ENCODE measurements at regions not wholly inside any gene's neighbourhood (a gene's known extent, or its start where the extent isn't known, plus 50 kb on each side); places are given as distances from the start of the nearest gene placed in this dataset.

DNA sequence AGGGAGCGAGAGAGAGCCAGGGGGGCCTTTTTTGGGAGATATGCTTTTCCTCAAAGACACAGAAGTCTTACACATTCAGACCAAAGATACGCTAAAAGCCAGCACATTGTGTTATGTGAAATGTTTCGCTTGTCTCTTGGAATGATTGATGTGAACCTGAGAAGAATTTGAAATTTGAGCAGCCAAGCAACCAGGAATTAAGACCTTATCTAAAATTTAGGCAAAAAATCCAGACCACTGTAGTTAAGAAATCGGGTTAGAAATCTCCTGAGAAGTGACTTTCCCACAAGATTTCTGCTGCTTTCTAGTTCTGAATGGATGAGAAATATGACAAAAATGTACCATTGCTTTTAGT is 223.2 kb upstream of the GMDS start:
- no peak for DNase-seq (ENCODE audit: low read depth in 2 of 2, low spot score in 1 of 2)

DNA sequence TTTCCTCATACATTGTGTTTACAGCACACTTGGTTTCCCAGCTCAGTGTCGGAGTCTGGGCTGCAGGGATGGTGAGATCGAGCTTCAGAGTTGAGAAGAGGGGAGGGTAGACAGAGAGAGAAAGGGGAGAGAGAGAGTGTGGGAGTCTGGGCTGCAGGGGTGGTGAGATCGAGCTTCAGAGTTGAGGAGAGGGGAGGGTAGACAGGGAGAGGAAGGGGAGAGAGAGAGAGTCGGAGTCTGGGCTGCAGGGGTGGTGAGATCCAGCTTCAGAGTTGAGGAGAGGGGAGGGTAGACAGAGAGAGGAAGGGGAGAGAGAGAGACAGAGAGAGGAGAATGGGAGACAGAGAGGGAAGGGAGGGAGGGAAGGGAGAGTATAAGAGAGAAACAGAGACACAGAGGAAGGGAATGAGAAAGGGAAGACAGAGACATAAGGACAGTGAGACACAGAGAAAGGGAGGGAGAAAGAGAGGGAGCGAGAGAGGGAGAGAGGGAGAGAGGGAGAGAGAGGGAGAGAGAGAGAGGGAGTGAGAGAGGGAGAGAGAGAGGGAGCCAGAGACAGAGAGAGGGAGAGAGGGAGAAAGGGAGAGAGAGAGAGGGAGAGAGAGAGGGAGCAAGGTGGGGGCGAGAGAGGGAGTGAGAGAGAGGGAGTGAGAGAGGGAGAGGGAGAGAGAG is 222.7 kb upstream of the GMDS start:
- no peak for DNase-seq (ENCODE audit: low read depth in 2 of 2, low spot score in 1 of 2)

DNA sequence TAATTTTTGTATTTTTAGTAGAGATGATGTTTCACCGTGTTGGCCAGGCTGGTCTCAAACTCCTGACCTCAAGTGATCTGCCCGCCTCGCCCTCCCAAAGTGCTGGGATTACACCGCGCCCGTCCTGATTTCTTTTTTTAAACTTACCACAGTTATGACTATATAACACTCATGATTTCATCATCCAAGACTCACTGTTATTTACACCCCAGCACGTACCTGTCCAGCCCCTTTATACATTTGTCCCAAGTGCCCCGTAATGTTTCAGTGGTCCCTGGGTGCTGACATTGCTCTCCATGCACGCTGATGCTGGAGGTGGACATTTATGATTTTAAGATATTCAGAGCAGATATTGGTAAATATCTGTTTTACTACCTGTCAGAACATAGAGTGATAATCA is 219.9 kb upstream of the GMDS start:
- no peak for DNase-seq (ENCODE audit: low read depth in 2 of 2, low spot score in 1 of 2)

DNA sequence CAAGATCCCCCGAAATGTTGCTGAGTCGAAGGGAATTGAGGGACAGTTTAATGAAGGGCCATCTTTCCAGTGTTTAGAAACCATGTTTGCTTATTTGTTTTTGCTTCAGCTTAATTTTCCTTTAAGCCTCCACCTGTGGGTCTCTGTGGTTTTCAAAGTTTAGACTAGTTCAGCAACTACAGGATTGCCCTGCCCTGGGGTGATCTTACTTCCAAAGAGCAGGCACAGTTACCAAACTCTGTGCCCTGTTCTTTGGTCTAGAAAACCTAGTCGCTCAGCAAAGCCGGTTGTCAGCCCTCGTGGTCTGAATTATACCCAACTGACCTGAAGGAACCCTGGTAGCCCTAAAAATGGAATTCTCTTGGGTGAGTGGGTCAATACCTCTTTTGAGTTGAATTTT is 219.2 kb upstream of the GMDS start:
- no peak for DNase-seq (ENCODE audit: low read depth in 2 of 2, low spot score in 1 of 2)

DNA sequence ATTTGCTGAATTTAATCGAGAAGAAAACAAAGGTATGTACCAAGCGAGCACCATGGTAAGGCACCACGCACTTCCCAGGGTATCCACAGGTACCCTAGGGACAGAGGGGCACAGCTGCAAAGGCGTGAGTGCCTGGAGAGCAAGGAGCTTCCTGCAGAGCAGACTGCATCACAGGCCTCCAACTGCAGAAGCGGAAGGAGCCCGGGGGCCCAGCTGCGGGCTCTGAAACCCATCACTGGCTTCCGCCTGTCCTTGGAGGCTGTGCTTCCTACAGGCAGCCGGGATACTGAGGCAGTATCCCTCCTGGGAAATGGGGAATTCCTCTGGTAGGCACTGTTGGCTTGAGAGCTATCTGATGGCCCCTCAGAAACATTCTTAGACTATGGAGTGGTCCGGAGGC is 217.4 kb upstream of the GMDS start:
- no peak for DNase-seq (ENCODE audit: low read depth in 2 of 2, low spot score in 1 of 2)

DNA sequence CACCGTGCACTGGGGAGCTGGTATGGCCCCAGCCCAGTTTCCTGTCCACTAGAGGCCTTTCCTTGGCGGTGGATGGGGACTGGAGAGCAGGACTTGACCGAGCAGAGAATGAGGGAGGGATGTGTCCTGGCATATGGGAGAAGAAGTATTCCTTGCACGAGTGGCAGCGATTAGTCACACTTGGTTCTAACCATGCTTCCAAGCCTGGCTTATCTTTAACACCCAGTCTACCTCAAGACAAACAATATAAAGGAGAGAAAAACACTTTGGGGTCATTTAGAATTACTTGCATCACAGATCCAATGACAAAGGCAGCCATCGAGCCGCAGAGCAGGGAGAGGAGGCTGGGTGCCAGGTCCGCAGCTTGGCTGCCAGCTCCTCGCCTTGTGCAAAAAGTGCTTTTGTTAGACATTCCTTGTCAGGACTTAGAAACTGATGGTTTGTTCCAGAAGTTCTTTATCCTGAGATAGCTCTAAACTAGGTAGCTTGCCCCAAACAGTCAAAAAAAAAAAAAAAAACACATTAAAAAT is 214.9 kb upstream of the GMDS start:
- no peak for DNase-seq (ENCODE audit: low read depth in 2 of 2, low spot score in 1 of 2)

DNA sequence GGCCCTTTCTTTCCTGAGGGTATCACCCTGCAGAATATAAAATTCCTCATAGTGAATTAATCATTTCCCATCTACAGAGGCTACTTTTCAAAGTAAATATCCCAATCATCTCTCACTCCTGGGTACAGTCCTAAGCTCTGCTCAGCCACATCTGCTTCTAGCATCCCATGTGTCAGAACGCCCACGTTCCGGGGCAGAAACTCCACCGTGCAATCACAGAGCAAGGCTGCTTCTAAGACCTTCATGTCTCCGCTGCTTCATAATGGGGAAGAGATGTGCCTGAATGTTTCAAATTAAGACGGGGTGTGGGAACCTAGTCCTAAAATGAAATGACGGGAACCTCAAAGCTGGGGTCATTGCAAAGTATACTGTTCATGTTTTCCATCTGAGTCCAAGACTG is 208.8 kb upstream of the GMDS start:
- DNase-seq (ENCODE audit: low read depth in 2 of 2, low spot score in 1 of 2) = no peak

DNA sequence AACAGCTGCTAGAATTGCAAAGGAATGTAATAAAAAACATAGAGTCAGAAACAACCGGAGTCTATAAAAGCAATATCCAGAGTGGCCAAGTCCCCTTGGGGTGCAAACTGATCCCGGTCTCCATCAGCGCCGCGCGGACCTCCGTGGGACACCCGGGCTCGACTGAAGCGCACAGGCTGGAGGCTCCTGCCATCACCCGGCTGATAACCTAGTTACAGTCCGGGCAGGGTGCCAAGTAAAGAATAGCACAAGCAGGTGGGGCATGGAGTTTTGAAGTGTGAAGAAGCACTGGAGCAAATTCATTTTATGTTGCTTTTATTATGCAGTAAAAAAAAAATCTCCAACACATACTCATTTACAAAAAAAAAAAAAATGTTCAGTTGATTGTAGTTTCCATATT is 205.1 kb upstream of the GMDS start:
- no peak for DNase-seq (ENCODE audit: low read depth in 2 of 2, low spot score in 1 of 2)

DNA sequence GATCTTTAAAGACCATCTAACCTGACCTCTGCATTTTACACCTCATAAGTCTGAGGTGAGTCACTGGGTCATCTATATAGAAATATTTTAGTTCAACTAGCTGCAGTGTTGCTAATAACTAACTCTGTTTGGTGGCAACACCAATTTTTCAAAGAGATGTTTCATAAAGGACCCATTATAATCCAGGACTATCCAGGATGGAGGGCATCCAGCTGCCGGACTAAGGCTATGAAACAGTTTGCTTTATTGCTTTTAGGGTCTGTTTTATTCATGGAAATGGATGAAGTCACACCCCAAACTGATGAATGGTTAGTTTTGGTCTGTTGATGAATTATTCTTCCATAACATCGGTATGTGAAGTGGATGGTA is 204.2 kb upstream of the GMDS start:
- no peak for DNase-seq (ENCODE audit: low read depth in 2 of 2, low spot score in 1 of 2)

DNA sequence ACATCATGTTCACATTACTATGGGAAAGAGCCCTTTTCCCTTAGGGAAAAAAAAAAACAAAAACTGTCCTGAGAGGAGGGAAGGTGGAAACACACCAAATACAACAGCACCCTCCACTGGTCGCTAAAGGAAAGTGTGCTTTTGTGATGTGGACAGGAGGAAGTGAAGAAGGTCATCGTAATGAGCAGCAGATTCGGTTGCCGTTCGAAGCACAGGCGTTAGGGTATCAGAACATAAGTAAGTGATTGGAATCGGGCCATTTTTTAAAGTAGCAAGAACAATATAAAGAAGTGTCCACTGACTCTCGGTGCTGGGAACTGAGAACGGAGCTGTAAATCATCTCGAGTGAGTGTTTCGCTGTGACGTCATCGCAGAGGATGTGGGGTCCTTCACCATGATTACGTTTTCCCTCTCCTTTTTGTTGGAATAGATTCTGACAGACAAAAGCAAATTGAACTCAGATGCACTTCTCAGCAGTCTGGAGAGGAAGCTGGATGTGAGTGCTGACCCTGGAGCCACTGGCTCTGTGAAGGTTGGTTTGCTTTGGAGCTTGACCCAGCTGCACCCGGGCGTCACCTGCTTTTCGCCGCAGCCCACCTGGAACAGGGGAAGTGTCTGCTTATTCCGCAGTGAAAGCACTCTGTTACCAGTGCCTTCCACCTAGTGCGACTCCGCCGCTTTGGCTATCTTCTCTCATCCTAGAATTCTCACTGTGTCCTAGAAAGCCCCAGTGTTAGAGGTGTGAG is 203.6 kb upstream of the GMDS start:
- DNase-seq (ENCODE audit: low read depth in 2 of 2, low spot score in 1 of 2) = no peak

DNA sequence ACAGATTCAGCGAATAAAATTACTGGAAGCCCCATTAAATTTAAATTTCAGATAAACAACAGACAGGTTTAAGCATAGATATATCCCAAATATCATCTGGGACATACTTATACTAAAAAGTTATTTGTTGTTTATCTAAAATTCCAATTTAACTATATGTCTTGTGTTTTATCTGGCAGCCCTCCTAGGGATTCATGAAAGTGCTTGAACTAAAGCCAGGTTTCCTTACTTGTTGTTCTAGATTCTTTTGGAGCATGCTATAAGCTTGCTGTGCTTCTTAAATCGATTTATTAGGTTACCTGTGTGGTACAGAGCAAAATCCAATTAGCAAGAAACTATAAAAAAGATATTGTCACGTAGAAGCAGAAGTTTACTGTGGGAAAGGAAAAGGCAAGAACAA is 202.5 kb upstream of the GMDS start:
- no peak for DNase-seq (ENCODE audit: low read depth in 2 of 2, low spot score in 1 of 2)

DNA sequence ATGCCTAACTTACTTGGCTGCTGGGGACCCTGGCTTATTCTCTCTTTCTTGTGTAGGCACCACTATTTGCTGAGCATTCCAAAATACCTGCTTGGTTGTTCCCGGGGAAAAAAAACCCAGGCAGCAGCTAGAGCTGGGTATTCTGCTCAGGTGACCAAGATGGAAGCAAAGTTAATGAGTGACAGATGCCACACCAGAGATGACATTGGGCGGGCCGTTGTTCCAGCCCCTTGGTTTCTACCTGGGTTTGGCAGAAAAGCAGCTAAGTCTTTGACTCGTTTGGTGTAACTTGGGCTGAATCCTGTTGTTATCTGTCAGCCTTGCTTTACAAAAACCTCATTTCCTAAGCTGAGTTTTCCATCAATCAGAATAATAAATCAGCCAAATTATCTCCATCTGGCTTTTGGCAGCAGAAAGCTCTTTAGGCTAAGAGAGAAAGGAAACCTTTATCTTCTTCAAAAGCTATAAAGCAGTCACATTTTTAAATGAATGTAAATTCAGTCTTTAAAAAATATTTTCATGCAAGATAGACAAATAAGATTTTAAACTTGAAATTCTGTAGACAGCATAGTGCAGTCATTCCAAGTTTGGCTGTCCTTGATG is 202.0 kb upstream of the GMDS start:
- no peak for DNase-seq (ENCODE audit: low read depth in 2 of 2, low spot score in 1 of 2)

DNA sequence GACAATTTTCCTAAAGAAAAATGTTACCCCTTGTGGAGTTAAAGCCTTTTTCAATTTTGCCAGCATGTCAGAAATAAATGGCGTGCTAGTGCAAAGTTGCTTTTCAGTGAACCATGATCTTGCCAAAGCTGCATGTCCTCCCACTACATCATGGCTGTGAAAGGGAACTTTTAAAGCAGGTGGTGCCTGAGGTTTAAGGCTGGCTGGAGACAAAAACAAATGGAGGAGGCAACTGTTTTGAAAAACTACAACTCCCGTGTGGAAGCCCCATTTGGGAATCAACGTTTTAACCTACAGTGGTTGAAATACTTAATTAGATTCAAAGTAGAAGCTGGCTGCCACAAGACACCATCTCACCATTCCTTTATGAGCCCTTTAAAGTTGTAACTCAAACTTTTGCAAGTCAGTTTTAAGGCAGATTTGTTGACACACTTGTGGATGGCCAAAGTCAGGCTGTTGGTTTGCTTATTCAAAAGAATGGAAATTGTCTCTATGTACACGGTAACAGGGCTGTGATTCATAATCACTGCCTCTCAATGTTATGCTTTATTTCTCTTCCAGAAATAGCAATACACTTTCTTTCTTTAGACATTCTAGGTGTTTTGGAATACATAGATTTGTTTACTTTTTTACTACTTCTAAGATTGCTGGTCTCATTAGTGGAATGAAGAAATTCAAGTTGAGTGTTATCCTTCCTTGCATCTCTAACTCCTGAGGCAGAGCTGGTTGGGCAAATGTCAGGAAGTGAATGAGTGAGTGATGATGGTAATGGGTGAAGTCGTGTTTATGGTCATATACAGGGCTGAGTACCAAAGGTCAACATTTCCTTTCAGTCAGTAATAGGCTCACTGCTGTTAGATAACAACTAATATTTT is 196.4 kb upstream of the GMDS start:
- DNase-seq (ENCODE audit: low read depth in 2 of 2, low spot score in 1 of 2) = no peak

DNA sequence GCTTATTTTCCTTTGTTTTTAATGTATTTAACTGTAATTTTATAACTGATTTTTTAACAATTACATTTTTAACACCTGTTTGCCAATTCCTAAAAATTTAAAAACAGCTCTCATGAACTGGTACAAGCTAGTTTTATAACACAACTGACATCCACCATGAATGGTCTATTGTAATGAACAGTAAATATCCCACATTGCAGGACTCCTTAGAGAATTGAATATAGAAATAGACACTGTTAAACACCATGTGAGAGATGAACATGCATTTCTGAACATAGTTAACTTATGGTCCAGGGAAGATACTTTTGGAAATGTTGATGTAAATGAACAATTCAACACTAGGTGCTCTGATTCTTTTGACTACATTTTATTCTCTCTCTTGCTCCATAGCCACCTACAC is 195.1 kb upstream of the GMDS start:
- no peak for DNase-seq (ENCODE audit: low read depth in 2 of 2, low spot score in 1 of 2)

DNA sequence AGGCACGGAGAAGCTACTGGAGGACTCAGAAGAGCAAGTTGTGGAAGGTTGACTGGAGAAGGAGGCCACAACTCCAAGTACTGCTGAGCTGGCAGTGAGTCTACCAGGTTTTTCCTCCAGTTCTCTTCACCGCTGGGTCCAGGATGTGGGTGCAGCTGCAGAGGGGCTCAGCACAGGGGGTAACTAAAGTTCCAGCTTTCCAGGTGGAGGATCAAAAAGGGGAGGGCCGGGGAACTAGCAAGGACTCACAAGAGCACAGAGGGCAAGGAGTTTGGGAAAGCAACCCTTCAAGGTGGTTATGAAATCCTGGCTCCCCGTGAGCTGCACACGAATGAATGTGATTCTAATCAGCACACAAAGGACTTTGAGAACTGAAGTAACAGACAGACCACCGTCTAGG is 194.2 kb upstream of the GMDS start:
- DNase-seq (ENCODE audit: low read depth in 2 of 2, low spot score in 1 of 2) = no peak

DNA sequence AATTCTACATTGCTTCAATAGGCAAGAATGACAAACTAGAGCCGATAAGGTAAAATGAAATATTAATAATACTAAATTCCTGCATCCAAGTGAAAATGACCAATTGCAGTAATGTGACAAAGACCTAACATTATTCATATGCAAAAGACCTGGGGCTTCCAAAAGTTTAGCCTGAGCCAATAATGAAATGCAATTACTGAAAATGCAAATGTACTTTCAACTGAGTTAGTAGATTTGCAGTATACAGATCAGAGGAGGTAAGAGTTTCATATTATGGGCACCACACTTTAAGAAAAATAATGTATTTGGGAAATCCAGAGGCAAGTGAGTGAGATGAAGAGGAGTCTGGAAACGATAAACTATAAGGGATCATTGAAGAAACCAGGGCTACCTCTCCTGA is 193.7 kb upstream of the GMDS start:
- no peak for DNase-seq (ENCODE audit: low read depth in 2 of 2, low spot score in 1 of 2)

DNA sequence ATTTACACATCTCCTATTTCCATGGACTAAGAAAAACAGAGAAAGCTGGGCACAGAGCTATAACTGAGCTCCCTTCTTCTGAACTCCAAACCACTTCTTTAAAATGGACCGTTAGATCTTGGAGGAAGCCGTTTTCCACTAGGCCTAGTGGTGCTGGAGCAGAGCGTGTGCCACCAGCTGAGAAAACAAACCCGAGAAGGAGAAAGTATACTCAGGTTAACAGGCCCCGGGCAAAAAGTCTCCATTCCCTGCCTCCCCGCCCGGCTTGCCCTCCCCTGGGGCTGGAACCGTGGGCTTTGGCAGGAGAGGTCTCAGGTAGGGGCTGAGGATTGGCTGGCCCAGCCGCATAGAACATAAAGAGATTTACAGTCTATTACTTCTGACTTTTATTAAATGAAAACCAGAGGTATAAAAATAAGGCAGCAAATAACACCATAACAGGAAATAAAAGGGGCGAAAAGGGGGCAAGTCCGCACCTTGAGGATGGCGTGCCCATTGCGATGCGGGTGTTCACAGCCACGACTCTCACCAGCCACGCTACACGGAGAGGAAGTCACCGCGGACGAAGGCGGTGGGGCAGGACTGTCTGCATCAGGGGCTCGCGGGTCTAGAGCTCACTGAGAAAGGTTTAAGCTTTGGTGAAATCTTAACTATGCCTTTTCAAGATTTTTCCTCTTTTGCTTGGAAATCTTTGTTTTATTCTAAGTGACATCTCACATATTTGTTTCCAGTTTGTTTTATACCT is 191.2 kb upstream of the GMDS start:
- no peak for DNase-seq (ENCODE audit: low read depth in 2 of 2, low spot score in 1 of 2)

DNA sequence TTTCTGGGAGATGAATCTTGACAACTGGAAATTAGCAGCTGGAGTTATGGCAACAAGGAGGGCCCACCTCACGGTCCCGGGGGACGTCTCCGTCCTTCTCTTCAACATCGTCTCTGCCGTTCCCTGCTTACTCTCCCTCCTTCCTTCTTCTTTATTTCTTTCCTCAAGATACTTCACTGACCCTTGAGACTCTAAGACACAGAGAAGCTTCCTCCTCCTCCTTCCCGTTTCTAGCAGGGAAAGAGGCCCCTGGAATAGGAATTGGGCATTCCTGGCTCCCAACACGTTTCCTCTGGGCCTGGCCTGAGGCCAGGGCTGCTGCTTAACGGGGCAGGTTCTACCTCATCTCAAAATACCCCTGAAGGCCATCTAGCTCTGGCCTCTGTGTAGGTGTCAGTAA is 189.9 kb upstream of the GMDS start:
- no peak for DNase-seq (ENCODE audit: low read depth in 2 of 2, low spot score in 1 of 2)

DNA sequence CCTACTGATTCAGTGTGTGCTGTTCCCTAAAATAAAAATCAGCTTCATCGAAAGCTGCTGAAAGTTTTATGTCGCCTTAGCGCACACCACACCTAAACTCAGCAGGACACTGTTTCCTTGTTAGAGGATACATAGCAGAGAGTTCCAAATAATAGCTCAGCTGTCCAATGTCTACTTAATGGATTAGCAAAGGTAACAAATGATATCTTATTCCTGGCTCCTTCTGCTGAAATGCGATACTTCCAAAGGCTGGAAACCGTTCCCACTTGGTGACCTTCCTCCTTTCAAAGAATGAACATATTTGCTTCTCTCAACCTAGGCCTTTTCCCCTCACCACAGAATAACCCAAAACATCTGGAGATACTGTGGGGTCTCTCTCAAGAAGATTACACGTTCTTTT is 189.5 kb upstream of the GMDS start:
- DNase-seq (ENCODE audit: low read depth in 2 of 2, low spot score in 1 of 2) = no peak

DNA sequence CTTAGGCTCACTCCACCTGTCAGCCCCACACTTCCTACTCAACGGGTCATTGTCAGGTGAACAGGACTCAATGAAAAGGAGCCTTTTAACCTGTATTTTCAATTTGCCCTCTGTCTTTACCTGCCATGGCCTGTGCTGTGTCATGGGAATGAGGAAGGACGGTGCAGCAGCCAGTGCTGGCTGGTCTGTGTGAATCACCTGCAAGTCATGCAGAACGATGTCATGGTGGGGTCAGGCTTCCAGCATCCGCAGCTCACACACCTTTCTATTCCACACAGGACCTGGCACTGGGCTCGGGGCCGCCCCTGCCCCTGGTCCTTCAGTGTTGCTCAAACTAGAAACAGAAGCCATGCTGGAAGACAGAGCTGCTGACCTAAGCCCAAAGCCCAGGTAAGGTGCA is 188.7 kb upstream of the GMDS start:
- no peak for DNase-seq (ENCODE audit: low read depth in 2 of 2, low spot score in 1 of 2)

DNA sequence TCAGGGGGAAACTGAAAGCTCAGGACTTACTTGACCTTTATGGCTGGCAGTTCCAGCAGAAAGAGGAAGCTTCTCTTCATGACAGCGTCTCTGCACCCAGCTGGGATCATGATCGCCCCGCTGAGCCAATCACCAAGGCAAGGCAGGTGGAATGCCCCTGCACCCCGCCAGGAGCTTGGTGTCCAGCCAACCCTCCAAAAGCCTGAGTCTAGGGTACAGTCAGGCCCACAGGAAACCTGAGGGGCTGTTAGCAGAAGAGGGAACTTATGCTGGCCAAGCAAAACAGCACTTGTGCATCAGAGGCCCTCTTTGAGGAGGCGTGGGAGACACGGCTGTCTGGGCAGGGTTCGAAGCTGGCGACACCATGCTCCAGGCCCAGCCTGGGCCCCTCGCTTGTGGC is 188.3 kb upstream of the GMDS start:
- no peak for DNase-seq (ENCODE audit: low read depth in 2 of 2, low spot score in 1 of 2)

Measured in stimulated activated CD8-positive, alpha-beta memory T cell treated with anti-CD3 and anti-CD28 coated beads, Interleukin-4, amount 100 ng/mL, for 1 hour (primary cell).